Breast epithelium (tissue), 3 donors: ENCODE measurements at regions not wholly inside any gene's neighbourhood (a gene's known extent, or its start where the extent isn't known, plus 50 kb on each side); places are given as distances from the start of the nearest gene placed in this dataset.

Source experiments
- POLR2A ChIP-seq: fragments of 450-650 bp; IDR thresholded peaks from one replicate; pipeline ENCODE4 v1.6.1; 2016; ENCODE audit warnings: antibody characterized with exemption, mild to moderate bottlenecking, moderate library complexity
- TF ChIP-seq, protein P1 (sequence below), 3 donors: fragments of 450-650 bp; IDR thresholded peaks; one replicate each; pipeline ENCODE4 v1.5.1; 2016 to 2017; ENCODE audit warnings: antibody characterized with exemption in 3 of 3, mild to moderate bottlenecking in 3 of 3, moderate library complexity in 3 of 3

DNA sequence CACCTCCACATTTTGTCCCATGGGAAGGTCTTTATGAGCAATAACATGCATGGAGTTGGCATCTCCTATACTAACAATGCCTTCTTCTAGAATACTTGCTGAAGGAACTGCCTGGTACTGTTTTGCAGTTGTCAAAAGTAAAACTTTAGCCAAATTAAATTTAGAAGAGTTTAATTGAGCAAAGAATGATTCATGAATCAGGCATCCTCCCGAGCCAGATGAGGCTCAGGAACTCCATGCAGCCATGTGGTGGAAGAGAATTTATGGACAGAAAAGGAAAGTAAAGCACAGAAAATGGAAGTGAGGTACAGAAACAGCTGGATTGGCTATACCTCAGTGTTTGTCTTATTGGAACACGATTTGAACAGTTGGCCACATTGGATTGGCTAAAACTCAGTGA is 1081.9 kb downstream of the SLITRK1 start:
- TF ChIP-seq, protein P1, sequence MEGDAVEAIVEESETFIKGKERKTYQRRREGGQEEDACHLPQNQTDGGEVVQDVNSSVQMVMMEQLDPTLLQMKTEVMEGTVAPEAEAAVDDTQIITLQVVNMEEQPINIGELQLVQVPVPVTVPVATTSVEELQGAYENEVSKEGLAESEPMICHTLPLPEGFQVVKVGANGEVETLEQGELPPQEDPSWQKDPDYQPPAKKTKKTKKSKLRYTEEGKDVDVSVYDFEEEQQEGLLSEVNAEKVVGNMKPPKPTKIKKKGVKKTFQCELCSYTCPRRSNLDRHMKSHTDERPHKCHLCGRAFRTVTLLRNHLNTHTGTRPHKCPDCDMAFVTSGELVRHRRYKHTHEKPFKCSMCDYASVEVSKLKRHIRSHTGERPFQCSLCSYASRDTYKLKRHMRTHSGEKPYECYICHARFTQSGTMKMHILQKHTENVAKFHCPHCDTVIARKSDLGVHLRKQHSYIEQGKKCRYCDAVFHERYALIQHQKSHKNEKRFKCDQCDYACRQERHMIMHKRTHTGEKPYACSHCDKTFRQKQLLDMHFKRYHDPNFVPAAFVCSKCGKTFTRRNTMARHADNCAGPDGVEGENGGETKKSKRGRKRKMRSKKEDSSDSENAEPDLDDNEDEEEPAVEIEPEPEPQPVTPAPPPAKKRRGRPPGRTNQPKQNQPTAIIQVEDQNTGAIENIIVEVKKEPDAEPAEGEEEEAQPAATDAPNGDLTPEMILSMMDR (IDR thresholded peaks at IDR 0.05) = no peak
- TF ChIP-seq POLR2A = no peak
